Nephron (organoid): ENCODE measurements at regions not wholly inside any gene's neighbourhood (a gene's known extent, or its start where the extent isn't known, plus 50 kb on each side); places are given as distances from the start of the nearest gene placed in this dataset.
A peak's percentile ranks its signal among the peaks of the same experiment; 100 is the strongest.

Experiments
- H3K27ac Mint-ChIP-seq, 3 experiments: 2 replicates each; pipeline ENCODE4 v1.8.0; 2020; ENCODE audit warnings: mixed read lengths in 3 of 3, mild to moderate bottlenecking in 2 of 3, moderate library complexity in 1 of 3
- H3K27me3 Mint-ChIP-seq: 2 replicates; pipeline ENCODE4 v1.8.0; 2021; ENCODE audit warnings: low read depth, mild to moderate bottlenecking, moderate library complexity, mixed read lengths
- H3K36me3 Mint-ChIP-seq: 2 replicates; pipeline ENCODE4 v1.8.0; 2020; ENCODE audit warnings: low read depth, mixed read lengths
- H3K4me1 Mint-ChIP-seq: 2 replicates; pipeline ENCODE4 v1.8.0; 2020; ENCODE audit warnings: mixed read lengths
- H3K4me3 Mint-ChIP-seq, 3 experiments: 2 replicates each; pipeline ENCODE4 v1.8.0; 2020; ENCODE audit warnings: mild to moderate bottlenecking in 3 of 3, mixed read lengths in 3 of 3, moderate library complexity in 2 of 3
- H3K9me3 Mint-ChIP-seq: 2 replicates; pipeline ENCODE4 v1.8.0; 2020; ENCODE audit warnings: mixed read lengths
- CTCF ChIP-seq, 3 experiments: fragments of 200-600 bp; sonication (generic); IDR thresholded peaks; one replicate each; pipeline ENCODE4 v1.5.0; 2021; ENCODE audit warnings: antibody characterized with exemption in 3 of 3; ENCODE audit not compliant: unreplicated experiment in 3 of 3

- H3K4me3 Mint-ChIP-seq = no peak overlapping the region
- H3K36me3 Mint-ChIP-seq = no peaks in the 10 kb centered on the region
- no peak for TF ChIP-seq CTCF (IDR thresholded peaks at IDR 0.05; ENCODE audit: unreplicated experiment in 3 of 3)
- H3K27me3 Mint-ChIP-seq = peaks cover 56% of the 10 kb centered on the region
- peaks cover 23% of the 10 kb centered on the region for H3K4me1 Mint-ChIP-seq
- H3K9me3 Mint-ChIP-seq = no peaks in the 10 kb centered on the region
- peak overlapping the region in 1 of 3 experiments; percentile 33 for H3K27ac Mint-ChIP-seq
Observed at GRCh38 chr10:123429706-123430221, 236.4 kb upstream of the GPR26 start.

GRCh38 chr10:123433539-123433938 lies 232.6 kb upstream of the GPR26 start:
- no peaks in the 10 kb centered on the region for H3K9me3 Mint-ChIP-seq
- H3K36me3 Mint-ChIP-seq = no peaks in the 10 kb centered on the region
- H3K4me3 Mint-ChIP-seq = no peak overlapping the region
- peaks cover 38% of the 10 kb centered on the region for H3K27me3 Mint-ChIP-seq
- no peak overlapping the region for H3K27ac Mint-ChIP-seq
- no peak for TF ChIP-seq CTCF (IDR thresholded peaks at IDR 0.05; ENCODE audit: unreplicated experiment in 3 of 3)
- peaks cover 17% of the 10 kb centered on the region for H3K4me1 Mint-ChIP-seq

- Mint-ChIP-seq H3K27me3 (peaks cover 28% of the 10 kb centered on the region), H3K27ac (no peak overlapping the region), H3K4me1 (peaks cover 7% of the 10 kb centered on the region), H3K36me3 (no peaks in the 10 kb centered on the region), H3K4me3 (no peak overlapping the region), H3K9me3 (no peaks in the 10 kb centered on the region)
- no peak for TF ChIP-seq CTCF (IDR thresholded peaks at IDR 0.05; ENCODE audit: unreplicated experiment in 3 of 3)
Observed at GRCh38 chr10:123434435-123435039, 231.6 kb upstream of the GPR26 start.

- no peaks in the 10 kb centered on the region for H3K4me1 Mint-ChIP-seq
- no peaks in the 10 kb centered on the region for H3K9me3 Mint-ChIP-seq
- H3K27ac Mint-ChIP-seq = no peak overlapping the region
- no peaks in the 10 kb centered on the region for H3K36me3 Mint-ChIP-seq
- TF ChIP-seq CTCF (IDR thresholded peaks at IDR 0.05; ENCODE audit: unreplicated experiment in 3 of 3) = no peak
- peaks cover 24% of the 10 kb centered on the region for H3K27me3 Mint-ChIP-seq
- H3K4me3 Mint-ChIP-seq = no peak overlapping the region
Observed at GRCh38 chr10:123442901-123443300, 223.3 kb upstream of the GPR26 start.

GRCh38 chr10:123443924-123444323 lies 222.2 kb upstream of the GPR26 start:
- Mint-ChIP-seq H3K4me3 (no peak overlapping the region), H3K27ac (no peak overlapping the region), H3K27me3 (peaks cover 21% of the 10 kb centered on the region), H3K4me1 (no peaks in the 10 kb centered on the region), H3K36me3 (no peaks in the 10 kb centered on the region), H3K9me3 (no peaks in the 10 kb centered on the region)
- TF ChIP-seq CTCF (IDR thresholded peaks at IDR 0.05; ENCODE audit: unreplicated experiment in 3 of 3) = no peak

GRCh38 chr10:123445261-123445775 lies 220.8 kb upstream of the GPR26 start:
- no peaks in the 10 kb centered on the region for H3K4me1 Mint-ChIP-seq
- H3K4me3 Mint-ChIP-seq = no peak overlapping the region
- H3K27me3 Mint-ChIP-seq = peaks cover 26% of the 10 kb centered on the region
- TF ChIP-seq CTCF (IDR thresholded peaks at IDR 0.05; ENCODE audit: unreplicated experiment in 3 of 3) = no peak
- no peaks in the 10 kb centered on the region for H3K9me3 Mint-ChIP-seq
- H3K27ac Mint-ChIP-seq = no peak overlapping the region
- no peaks in the 10 kb centered on the region for H3K36me3 Mint-ChIP-seq
